Gastrocnemius medialis (tissue), 4 donors: ENCODE measurements at regions not wholly inside any gene's neighbourhood (a gene's known extent, or its start where the extent isn't known, plus 50 kb on each side); places are given as distances from the start of the nearest gene placed in this dataset.

ENCODE experiments used
- POLR2A ChIP-seq, 2 donors: fragments of 450-650 bp; IDR thresholded peaks; one replicate each; pipeline ENCODE4 v1.6.1; 2017; ENCODE audit warnings: antibody characterized with exemption in 2 of 2, mild to moderate bottlenecking in 2 of 2, moderate library complexity in 2 of 2
- TF ChIP-seq, protein P1 (sequence below), 5 experiments: fragments of 450-650 bp in 3 of 5; fragments of 200-600 bp in 2 of 5; sonication (generic) in 2 of 5; IDR thresholded peaks in 4 of 5; conservative IDR thresholded peaks in 1 of 5; 1 replicate in 4 of 5; 2 replicates in 1 of 5; pipeline ENCODE4 v1.5.1; 2016 to 2019; ENCODE audit warnings: antibody characterized with exemption in 5 of 5, mild to moderate bottlenecking in 3 of 5, moderate library complexity in 3 of 5

DNA sequence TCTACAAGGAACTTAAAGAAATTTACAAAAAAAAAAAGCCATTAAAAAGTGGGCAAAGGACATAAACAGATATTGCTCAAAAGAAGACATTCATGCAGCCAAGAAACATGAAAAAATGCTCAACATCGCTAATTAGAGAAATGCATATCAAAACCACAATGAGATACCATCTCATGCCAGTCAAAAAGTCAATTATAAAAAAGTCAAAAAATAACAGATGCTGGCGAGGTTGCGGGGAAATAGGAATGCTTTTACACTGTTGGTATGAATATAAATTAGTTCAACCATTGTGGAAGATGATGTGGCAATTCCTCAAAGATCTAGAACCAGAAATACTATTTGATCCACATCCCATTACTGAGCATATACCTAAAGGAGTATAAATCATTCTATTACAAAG is 411.9 kb upstream of the MARCKS start:
- TF ChIP-seq, protein P1, sequence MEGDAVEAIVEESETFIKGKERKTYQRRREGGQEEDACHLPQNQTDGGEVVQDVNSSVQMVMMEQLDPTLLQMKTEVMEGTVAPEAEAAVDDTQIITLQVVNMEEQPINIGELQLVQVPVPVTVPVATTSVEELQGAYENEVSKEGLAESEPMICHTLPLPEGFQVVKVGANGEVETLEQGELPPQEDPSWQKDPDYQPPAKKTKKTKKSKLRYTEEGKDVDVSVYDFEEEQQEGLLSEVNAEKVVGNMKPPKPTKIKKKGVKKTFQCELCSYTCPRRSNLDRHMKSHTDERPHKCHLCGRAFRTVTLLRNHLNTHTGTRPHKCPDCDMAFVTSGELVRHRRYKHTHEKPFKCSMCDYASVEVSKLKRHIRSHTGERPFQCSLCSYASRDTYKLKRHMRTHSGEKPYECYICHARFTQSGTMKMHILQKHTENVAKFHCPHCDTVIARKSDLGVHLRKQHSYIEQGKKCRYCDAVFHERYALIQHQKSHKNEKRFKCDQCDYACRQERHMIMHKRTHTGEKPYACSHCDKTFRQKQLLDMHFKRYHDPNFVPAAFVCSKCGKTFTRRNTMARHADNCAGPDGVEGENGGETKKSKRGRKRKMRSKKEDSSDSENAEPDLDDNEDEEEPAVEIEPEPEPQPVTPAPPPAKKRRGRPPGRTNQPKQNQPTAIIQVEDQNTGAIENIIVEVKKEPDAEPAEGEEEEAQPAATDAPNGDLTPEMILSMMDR (IDR thresholded peaks at IDR 0.05 in 4 of 5, conservative IDR thresholded peaks at IDR 0.05 in 1 of 5): no peak
- TF ChIP-seq POLR2A (IDR thresholded peaks at IDR 0.05): no peak
